ENCODE measurements at regions not wholly inside any gene's neighbourhood (a gene's known extent, or its start where the extent isn't known, plus 50 kb on each side); places are given as distances from the start of the nearest gene placed in this dataset.

DNA sequence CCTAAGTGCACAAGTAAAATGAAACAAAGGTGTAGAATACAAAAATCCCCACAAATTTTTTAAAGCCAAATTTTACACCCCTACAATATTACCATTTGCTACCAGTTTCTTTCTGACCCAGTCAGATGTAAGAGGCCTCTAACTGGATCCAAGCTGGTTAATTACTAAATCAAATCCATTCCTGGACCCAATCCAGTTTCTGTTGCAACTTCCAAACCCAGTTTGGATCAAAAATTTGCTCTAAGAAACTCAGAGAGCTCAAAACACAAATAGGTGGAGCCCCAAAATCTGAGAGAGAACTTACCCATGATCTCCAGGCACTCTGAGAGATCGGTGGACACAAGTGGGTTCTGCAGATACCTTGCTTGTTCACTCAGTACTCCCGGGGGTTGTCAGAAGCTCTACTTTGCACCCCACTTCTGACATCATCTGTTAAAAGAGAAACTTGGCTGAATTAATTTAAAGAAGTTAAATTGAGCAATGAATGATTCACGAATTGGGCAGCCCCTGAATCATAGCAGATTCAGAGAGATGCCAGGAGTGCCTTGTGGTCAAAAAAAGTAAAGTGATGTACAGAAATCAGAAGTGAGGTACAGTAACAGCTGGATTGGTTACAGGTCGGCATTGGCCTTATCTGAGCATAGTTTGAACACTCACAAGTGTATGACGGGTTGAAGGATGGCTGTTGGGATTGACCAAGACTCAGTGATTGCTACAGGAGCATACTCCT, 448.0 kb downstream of the KCNT2 start:
- Histone ChIP-seq H3K9me3 (ENCODE audit: control insufficient read depth in 4 of 4, insufficient read depth in 3 of 4, low read length in 3 of 4) (no peaks in the 10 kb centered on the region), H3K36me3 (ENCODE audit: control insufficient read depth in 4 of 4, insufficient read depth in 4 of 4, low read length in 4 of 4) (no peaks in the 10 kb centered on the region), H3K9ac (ENCODE audit: insufficient read depth in 1 of 2, low read length in 2 of 2) (no peak overlapping the region), H3K4me3 (no peak overlapping the region), H3K27me3 (ENCODE audit: control insufficient read depth in 3 of 3, insufficient read depth in 3 of 3, low read length in 2 of 3) (no peaks in the 10 kb centered on the region), H3K27ac (ENCODE audit: low read depth in 1 of 2, low read length in 1 of 2) (no peak overlapping the region), H3K4me1 (ENCODE audit: control insufficient read depth in 5 of 5, insufficient read depth in 5 of 5, low read length in 5 of 5) (no peaks in the 10 kb centered on the region)
- WGBS, 2 donors = 74 to 80% methylated on average over 5 of the region's 5 CpGs
- ATAC-seq (ENCODE audit: insufficient read depth, low FRiP score) (no peak), DNase-seq (no peak)
- no peak for TF ChIP-seq CTCF (IDR thresholded peaks at IDR 0.05; ENCODE audit: control extremely low read depth, extremely low read depth)

DNA sequence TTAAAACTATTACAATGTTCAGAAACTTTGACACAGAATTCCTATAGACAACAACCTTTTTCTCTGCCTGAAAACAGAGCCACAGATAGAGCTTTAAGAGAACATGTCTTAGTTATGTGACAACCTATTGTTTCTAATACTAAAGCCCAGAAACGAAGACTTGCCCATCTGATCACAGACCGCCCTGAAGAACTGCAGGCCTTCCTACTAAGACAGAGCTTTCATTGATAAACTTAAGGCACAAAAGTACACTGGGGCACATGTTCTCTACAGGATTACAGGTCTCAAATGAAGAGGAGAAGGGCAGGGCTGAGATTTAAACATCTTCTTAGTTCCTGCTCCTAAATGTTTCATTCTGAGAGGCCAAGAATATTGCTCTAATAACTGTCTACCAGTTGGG, 452.7 kb downstream of the KCNT2 start:
- WGBS, 2 donors = 89% methylated on average over 2 of the region's 2 CpGs
- ATAC-seq (ENCODE audit: insufficient read depth, low FRiP score) = no peak
- no peak for TF ChIP-seq CTCF (IDR thresholded peaks at IDR 0.05; ENCODE audit: control extremely low read depth, extremely low read depth)

DNA sequence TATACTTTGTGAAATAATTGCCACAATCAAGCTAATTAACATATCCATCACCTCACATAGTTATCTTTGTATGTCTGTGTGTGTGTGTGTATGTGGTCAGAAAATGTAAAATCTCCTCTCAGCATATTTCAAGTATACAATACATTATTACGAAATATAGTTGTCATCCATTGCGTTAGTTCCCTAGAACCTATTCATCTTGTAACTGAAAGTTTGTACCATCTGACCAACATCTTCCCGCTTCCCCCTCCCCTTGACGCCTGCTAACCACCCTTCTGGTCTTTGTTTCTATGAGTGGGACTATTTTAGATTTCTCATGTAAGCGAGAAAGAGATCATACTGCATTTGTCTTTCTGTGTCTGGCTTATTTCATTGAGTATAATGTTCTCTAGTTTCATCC, 455.3 kb downstream of the KCNT2 start:
- DNase-seq (no peak), ATAC-seq (ENCODE audit: insufficient read depth, low FRiP score) (no peak)
- Histone ChIP-seq H3K4me3 (no peak overlapping the region), H3K4me1 (ENCODE audit: control insufficient read depth in 5 of 5, insufficient read depth in 5 of 5, low read length in 5 of 5) (peaks cover 0 to 1% (median 0%) of the 10 kb centered on the region in 5 donors), H3K9ac (ENCODE audit: insufficient read depth in 1 of 2, low read length in 2 of 2) (no peak overlapping the region), H3K36me3 (ENCODE audit: control insufficient read depth in 4 of 4, insufficient read depth in 4 of 4, low read length in 4 of 4) (no peaks in the 10 kb centered on the region), H3K27me3 (ENCODE audit: control insufficient read depth in 3 of 3, insufficient read depth in 3 of 3, low read length in 2 of 3) (no peaks in the 10 kb centered on the region), H3K27ac (ENCODE audit: low read depth in 1 of 2, low read length in 1 of 2) (no peak overlapping the region), H3K9me3 (ENCODE audit: control insufficient read depth in 4 of 4, insufficient read depth in 3 of 4, low read length in 3 of 4) (no peaks in the 10 kb centered on the region)
- TF ChIP-seq CTCF (IDR thresholded peaks at IDR 0.05; ENCODE audit: control extremely low read depth, extremely low read depth) = no peak
- WGBS, 2 donors = 79 to 81% methylated on average over 5 of the region's 5 CpGs

More for the DNA sequence above, 452.7 kb downstream of the KCNT2 start:
- Histone ChIP-seq H3K27ac (ENCODE audit: low read depth in 1 of 2, low read length in 1 of 2) (no peak overlapping the region), H3K9ac (ENCODE audit: insufficient read depth in 1 of 2, low read length in 2 of 2) (no peak overlapping the region), H3K36me3 (ENCODE audit: control insufficient read depth in 4 of 4, insufficient read depth in 4 of 4, low read length in 4 of 4) (no peaks in the 10 kb centered on the region), H3K4me3 (no peak overlapping the region), H3K9me3 (ENCODE audit: control insufficient read depth in 4 of 4, insufficient read depth in 3 of 4, low read length in 3 of 4) (no peaks in the 10 kb centered on the region), H3K4me1 (ENCODE audit: control insufficient read depth in 5 of 5, insufficient read depth in 5 of 5, low read length in 5 of 5) (peaks cover 0 to 1% (median 0%) of the 10 kb centered on the region in 5 donors), H3K27me3 (ENCODE audit: control insufficient read depth in 3 of 3, insufficient read depth in 3 of 3, low read length in 2 of 3) (no peaks in the 10 kb centered on the region)
- DNase-seq = no peak

GRCh38 chr1:196152086-196152485, 456.2 kb downstream of the KCNT2 start:
- no peak for DNase-seq
- 43 to 76% methylated on average over 3 of the region's 3 CpGs for WGBS, 2 donors

More at GRCh38 chr1:196152086-196152485, 456.2 kb downstream of the KCNT2 start:
- peaks cover 0 to 1% (median 0%) of the 10 kb centered on the region in 5 donors for H3K4me1 ChIP-seq (ENCODE audit: control insufficient read depth in 5 of 5, insufficient read depth in 5 of 5, low read length in 5 of 5)
- no peaks in the 10 kb centered on the region for H3K27me3 ChIP-seq (ENCODE audit: control insufficient read depth in 3 of 3, insufficient read depth in 3 of 3, low read length in 2 of 3)
- ATAC-seq (ENCODE audit: insufficient read depth, low FRiP score) = no peak
- no peak overlapping the region for H3K9ac ChIP-seq (ENCODE audit: insufficient read depth in 1 of 2, low read length in 2 of 2)
- H3K36me3 ChIP-seq (ENCODE audit: control insufficient read depth in 4 of 4, insufficient read depth in 4 of 4, low read length in 4 of 4) = no peaks in the 10 kb centered on the region
- H3K9me3 ChIP-seq (ENCODE audit: control insufficient read depth in 4 of 4, insufficient read depth in 3 of 4, low read length in 3 of 4) = no peaks in the 10 kb centered on the region
- H3K27ac ChIP-seq (ENCODE audit: low read depth in 1 of 2, low read length in 1 of 2) = no peak overlapping the region
- no peak for TF ChIP-seq CTCF (IDR thresholded peaks at IDR 0.05; ENCODE audit: control extremely low read depth, extremely low read depth)
- no peak overlapping the region for H3K4me3 ChIP-seq

All from lung (tissue), 11 donors.